Activated T-helper 1 cell treated with anti-CD3 and anti-CD28 coated beads, Interleukin-12 subunit alpha, Interleukin-12 subunit beta, Interleukin-2, Interleukin-4 antibody, amounts not matched to agents 30 ng/mL and 10 ng/mL and 1 ng/mL, durations not matched to agents 14 hours and 24 hours and 36 hours (primary cell): ENCODE measurements at regions not wholly inside any gene's neighbourhood (a gene's known extent, or its start where the extent isn't known, plus 50 kb on each side); places are given as distances from the start of the nearest gene placed in this dataset.

ENCODE experiments used
- DNase-seq: peaks from one replicate; pipeline ENCODE4 v3.0.0; 2021; ENCODE audit warnings: low spot score
- H3K27ac Mint-ChIP-seq: one replicate; pipeline ENCODE4 v1.8.0; 2021; ENCODE audit warnings: mild to moderate bottlenecking, mixed read lengths
- H3K27me3 Mint-ChIP-seq: one replicate; pipeline ENCODE4 v1.8.0; 2022; ENCODE audit warnings: mild to moderate bottlenecking, moderate library complexity, mixed read lengths; ENCODE audit not compliant: insufficient read depth
- H3K36me3 Mint-ChIP-seq: one replicate; pipeline ENCODE4 v1.8.0; 2021; ENCODE audit warnings: low read depth, mixed read lengths
- H3K4me1 Mint-ChIP-seq: one replicate; pipeline ENCODE4 v1.8.0; 2021; ENCODE audit warnings: low read depth, mixed read lengths
- H3K4me3 Mint-ChIP-seq: one replicate; pipeline ENCODE4 v1.8.0; 2021; ENCODE audit warnings: mild to moderate bottlenecking, moderate library complexity, mixed read lengths
- H3K9me3 Mint-ChIP-seq: one replicate; pipeline ENCODE4 v1.8.0; 2021; ENCODE audit warnings: mixed read lengths
- intact Hi-C: fragments of 100-400 bp; cut with micrococcal nuclease; formaldehyde crosslinking; loops from one replicate; pipeline ENCODE4 v1.15.1; 2024

- no peak overlapping the region for H3K27ac Mint-ChIP-seq
- intact Hi-C loops = no loop called here
- H3K4me3 Mint-ChIP-seq = no peak overlapping the region
- peaks cover 25% of the 10 kb centered on the region for H3K9me3 Mint-ChIP-seq
- no peaks in the 10 kb centered on the region for H3K36me3 Mint-ChIP-seq
- no peaks in the 10 kb centered on the region for H3K4me1 Mint-ChIP-seq
- no peak for DNase-seq
- peaks cover 1% of the 10 kb centered on the region for H3K27me3 Mint-ChIP-seq
These were observed 176.4 kb upstream of the GYPA start for GRCh38 chr4:144316869-144317268.

GRCh38 chr4:144318797-144319196 is 178.3 kb upstream of the GYPA start:
- Mint-ChIP-seq H3K4me1 (no peaks in the 10 kb centered on the region), H3K36me3 (no peaks in the 10 kb centered on the region), H3K27ac (no peak overlapping the region), H3K4me3 (no peak overlapping the region), H3K9me3 (peaks cover 21% of the 10 kb centered on the region), H3K27me3 (no peaks in the 10 kb centered on the region)
- intact Hi-C loops = no loop called here
- DNase-seq = no peak

- H3K4me3 Mint-ChIP-seq = no peak overlapping the region
- no peak overlapping the region for H3K27ac Mint-ChIP-seq
- no peaks in the 10 kb centered on the region for H3K4me1 Mint-ChIP-seq
- peaks cover 3% of the 10 kb centered on the region for H3K9me3 Mint-ChIP-seq
- DNase-seq = no peak
- H3K27me3 Mint-ChIP-seq = no peaks in the 10 kb centered on the region
- H3K36me3 Mint-ChIP-seq = no peaks in the 10 kb centered on the region
- intact Hi-C loops = no loop called here
These were observed 196.1 kb upstream of the GYPA start for GRCh38 chr4:144336633-144337032.

- intact Hi-C loops = no loop called here
- H3K4me1 Mint-ChIP-seq = no peaks in the 10 kb centered on the region
- H3K36me3 Mint-ChIP-seq = no peaks in the 10 kb centered on the region
- H3K9me3 Mint-ChIP-seq = peaks cover 3% of the 10 kb centered on the region
- no peak for DNase-seq
- no peak overlapping the region for H3K4me3 Mint-ChIP-seq
- no peaks in the 10 kb centered on the region for H3K27me3 Mint-ChIP-seq
- no peak overlapping the region for H3K27ac Mint-ChIP-seq
These were observed 197.6 kb upstream of the GYPA start for GRCh38 chr4:144338148-144338547.

GRCh38 chr4:144338834-144339233 is 198.3 kb upstream of the GYPA start:
- Mint-ChIP-seq H3K27ac (no peak overlapping the region), H3K9me3 (peaks cover 3% of the 10 kb centered on the region), H3K4me1 (no peaks in the 10 kb centered on the region), H3K36me3 (no peaks in the 10 kb centered on the region), H3K27me3 (no peaks in the 10 kb centered on the region), H3K4me3 (no peak overlapping the region)
- DNase-seq = no peak
- intact Hi-C loops = no loop called here

- DNase-seq = no peak
- H3K36me3 Mint-ChIP-seq = no peaks in the 10 kb centered on the region
- intact Hi-C loops = no loop called here
- H3K27me3 Mint-ChIP-seq = no peaks in the 10 kb centered on the region
- no peak overlapping the region for H3K27ac Mint-ChIP-seq
- no peak overlapping the region for H3K4me3 Mint-ChIP-seq
- no peaks in the 10 kb centered on the region for H3K4me1 Mint-ChIP-seq
- peaks cover 3% of the 10 kb centered on the region for H3K9me3 Mint-ChIP-seq
These were observed 200.4 kb upstream of the GYPA start for GRCh38 chr4:144340931-144341330.

GRCh38 chr4:144342949-144343760 is 202.6 kb upstream of the GYPA start:
- H3K36me3 Mint-ChIP-seq = no peaks in the 10 kb centered on the region
- intact Hi-C loops = no loop called here
- peaks cover 3% of the 10 kb centered on the region for H3K9me3 Mint-ChIP-seq
- DNase-seq = no peak
- no peaks in the 10 kb centered on the region for H3K4me1 Mint-ChIP-seq
- H3K27ac Mint-ChIP-seq = no peak overlapping the region
- no peak overlapping the region for H3K4me3 Mint-ChIP-seq
- no peaks in the 10 kb centered on the region for H3K27me3 Mint-ChIP-seq

- Mint-ChIP-seq H3K4me3 (no peak overlapping the region), H3K27ac (no peak overlapping the region)
- intact Hi-C loops = no loop called here
These were observed 206.6 kb upstream of the GYPA start for GRCh38 chr4:144347121-144347520.

GRCh38 chr4:144350706-144351105 is 210.2 kb upstream of the GYPA start:
- Mint-ChIP-seq H3K4me3 (no peak overlapping the region), H3K36me3 (no peaks in the 10 kb centered on the region), H3K4me1 (no peaks in the 10 kb centered on the region), H3K27ac (no peak overlapping the region), H3K9me3 (no peaks in the 10 kb centered on the region), H3K27me3 (peaks cover 2% of the 10 kb centered on the region)
- DNase-seq = no peak
- intact Hi-C loops = loop anchor here (10.0 kb wide), 1 partner anchor 714 kb away; no protein-coding TSS in a partner anchor

More at GRCh38 chr4:144347121-144347520, 206.6 kb upstream of the GYPA start:
- DNase-seq = no peak
- Mint-ChIP-seq H3K27me3 (no peaks in the 10 kb centered on the region), H3K4me1 (no peaks in the 10 kb centered on the region), H3K36me3 (no peaks in the 10 kb centered on the region), H3K9me3 (no peaks in the 10 kb centered on the region)

- H3K27me3 Mint-ChIP-seq = peaks cover 3% of the 10 kb centered on the region
- H3K9me3 Mint-ChIP-seq = no peaks in the 10 kb centered on the region
- H3K4me1 Mint-ChIP-seq = no peaks in the 10 kb centered on the region
- H3K4me3 Mint-ChIP-seq = no peak overlapping the region
- H3K27ac Mint-ChIP-seq = no peak overlapping the region
- H3K36me3 Mint-ChIP-seq = no peaks in the 10 kb centered on the region
- intact Hi-C loops = loop anchor here (10.0 kb wide), 1 partner anchor 713 kb away; no protein-coding TSS in a partner anchor
- DNase-seq = no peak
These were observed 210.8 kb upstream of the GYPA start for GRCh38 chr4:144351306-144351705.

- Mint-ChIP-seq H3K36me3 (no peaks in the 10 kb centered on the region), H3K27me3 (peaks cover 10% of the 10 kb centered on the region), H3K4me1 (no peaks in the 10 kb centered on the region), H3K27ac (no peak overlapping the region), H3K9me3 (no peaks in the 10 kb centered on the region), H3K4me3 (no peak overlapping the region)
- DNase-seq = no peak
- intact Hi-C loops = loop anchor here (10.0 kb wide), 1 partner anchor 712 kb away; no protein-coding TSS in a partner anchor
These were observed 212.8 kb upstream of the GYPA start for GRCh38 chr4:144353292-144353691.

- Mint-ChIP-seq H3K4me3 (no peak overlapping the region), H3K27me3 (peaks cover 14% of the 10 kb centered on the region), H3K27ac (no peak overlapping the region), H3K36me3 (no peaks in the 10 kb centered on the region), H3K9me3 (no peaks in the 10 kb centered on the region), H3K4me1 (no peaks in the 10 kb centered on the region)
- DNase-seq = no peak
- intact Hi-C loops = loop anchor here (10.0 kb wide), 1 partner anchor 709 kb away; no protein-coding TSS in a partner anchor
These were observed 215.6 kb upstream of the GYPA start for GRCh38 chr4:144355811-144356757.

- intact Hi-C loops = loop anchor here (10.0 kb wide), 1 partner anchor 708 kb away; no protein-coding TSS in a partner anchor
These were observed 216.4 kb upstream of the GYPA start for GRCh38 chr4:144356941-144357381.

More at GRCh38 chr4:144356941-144357381, 216.4 kb upstream of the GYPA start:
- H3K4me3 Mint-ChIP-seq = no peak overlapping the region
- H3K36me3 Mint-ChIP-seq = no peaks in the 10 kb centered on the region
- H3K4me1 Mint-ChIP-seq = no peaks in the 10 kb centered on the region
- no peak for DNase-seq
- peaks cover 14% of the 10 kb centered on the region for H3K27me3 Mint-ChIP-seq
- H3K27ac Mint-ChIP-seq = no peak overlapping the region
- no peaks in the 10 kb centered on the region for H3K9me3 Mint-ChIP-seq
